ENCODE measurements at regions not wholly inside any gene's neighbourhood (a gene's known extent, or its start where the extent isn't known, plus 50 kb on each side); places are given as distances from the start of the nearest gene placed in this dataset.
"Not testable (repeated sequence)": the region's sequence is repeated elsewhere in the genome, so short reads cannot be mapped to it uniquely, and the experiment has no call there.

DNA sequence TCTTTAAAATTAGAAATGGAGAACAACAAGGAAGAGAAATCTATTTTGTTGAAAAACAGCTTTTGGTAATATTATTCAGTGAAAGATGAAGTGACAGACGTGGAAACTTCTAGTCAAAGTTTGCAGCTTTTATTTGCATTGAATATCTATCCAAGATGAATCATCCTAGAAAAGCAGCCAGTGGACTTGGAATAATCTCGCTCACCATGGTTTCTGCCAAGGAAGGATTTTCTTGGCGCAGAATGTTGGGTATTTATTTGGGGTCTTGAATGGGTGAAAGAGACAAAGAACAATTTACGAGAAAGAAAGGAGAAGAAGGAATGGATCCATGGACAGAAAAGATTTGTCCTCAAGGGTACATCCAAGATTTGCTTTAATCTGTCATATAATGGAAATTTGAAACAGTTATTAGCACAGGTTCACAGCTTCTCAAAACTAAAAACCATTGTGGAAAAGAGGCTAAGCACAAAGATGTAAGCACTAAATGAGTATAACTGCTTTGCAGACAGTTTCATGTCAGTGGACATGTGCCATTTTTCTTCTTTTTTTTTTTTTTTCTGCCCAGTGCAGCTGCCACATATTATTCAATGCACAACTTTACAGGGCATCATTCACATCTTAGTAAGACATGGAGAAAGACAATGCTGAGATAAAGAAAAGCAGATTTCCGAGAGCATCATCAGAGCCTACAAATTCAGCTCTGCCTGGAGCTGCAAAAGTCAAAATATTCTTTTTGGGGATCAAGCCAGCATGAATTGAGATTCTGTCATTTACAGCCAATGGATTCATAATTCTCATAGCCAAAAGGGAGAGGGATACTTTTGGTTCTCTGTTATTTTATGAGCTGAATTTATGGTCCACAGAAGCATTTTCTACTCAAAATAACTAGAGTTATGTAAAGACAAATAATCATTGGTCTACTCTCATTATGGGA is 333.7 kb downstream of the DAD1 start:
- Histone ChIP-seq H3K4me1 (ENCODE audit: control insufficient read depth in 2 of 2, insufficient read depth in 2 of 2, low read length in 2 of 2) (peaks cover 0 to 6% of the 10 kb centered on the region in 2 donors), H3K36me3 (ENCODE audit: control insufficient read depth in 2 of 2, insufficient read depth in 2 of 2, low read length in 1 of 2) (no peaks in the 10 kb centered on the region), H3K9me3 (ENCODE audit: control insufficient read depth in 2 of 2, insufficient read depth in 1 of 2, low read length in 1 of 2) (no peaks in the 10 kb centered on the region), H3K27me3 (ENCODE audit: control insufficient read depth in 2 of 2, insufficient read depth in 1 of 2, low read length in 1 of 2) (no peaks in the 10 kb centered on the region), H3K27ac (ENCODE audit: low read depth in 1 of 2, low read length in 1 of 2) (no peak overlapping the region), H3K4me3 (ENCODE audit: low read length in 2 of 2) (no peak overlapping the region)
- no peak for DNase-seq (ENCODE audit: low read depth in 6 of 9, low spot score in 9 of 9)
- 95% methylated on average over 5 of the region's 5 CpGs for WGBS

DNA sequence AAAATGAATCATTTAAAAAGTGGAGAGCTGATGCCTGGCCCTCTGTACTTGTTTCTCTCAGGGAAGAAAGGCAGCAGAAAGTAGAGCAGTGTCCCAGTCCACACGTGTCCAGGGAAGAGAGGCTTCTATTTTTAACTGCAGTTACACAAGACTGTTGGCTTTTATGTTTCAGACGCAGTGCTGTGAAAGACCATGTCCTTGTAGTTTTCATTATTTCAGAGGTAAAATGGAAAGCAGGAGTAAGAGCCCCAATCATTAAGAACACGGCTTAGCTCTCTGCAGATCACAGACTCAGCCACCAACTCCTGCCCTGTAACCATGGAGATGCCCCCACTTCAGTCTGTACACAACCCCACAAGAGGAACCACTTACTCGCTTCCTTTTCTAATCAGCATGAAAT is 336.3 kb downstream of the DAD1 start:
- Histone ChIP-seq H3K9me3 (ENCODE audit: control insufficient read depth in 2 of 2, insufficient read depth in 1 of 2, low read length in 1 of 2) (no peaks in the 10 kb centered on the region), H3K27ac (ENCODE audit: low read depth in 1 of 2, low read length in 1 of 2) (no peak overlapping the region), H3K36me3 (ENCODE audit: control insufficient read depth in 2 of 2, insufficient read depth in 2 of 2, low read length in 1 of 2) (no peaks in the 10 kb centered on the region), H3K4me1 (ENCODE audit: control insufficient read depth in 2 of 2, insufficient read depth in 2 of 2, low read length in 2 of 2) (peaks cover 0 to 6% of the 10 kb centered on the region in 2 donors), H3K27me3 (ENCODE audit: control insufficient read depth in 2 of 2, insufficient read depth in 1 of 2, low read length in 1 of 2) (no peaks in the 10 kb centered on the region), H3K4me3 (ENCODE audit: low read length in 2 of 2) (no peak overlapping the region)
- WGBS, result 43% methylated on average over 4 of the region's 4 CpGs
- DNase-seq (ENCODE audit: low read depth in 6 of 9, low spot score in 9 of 9), result no peak

DNA sequence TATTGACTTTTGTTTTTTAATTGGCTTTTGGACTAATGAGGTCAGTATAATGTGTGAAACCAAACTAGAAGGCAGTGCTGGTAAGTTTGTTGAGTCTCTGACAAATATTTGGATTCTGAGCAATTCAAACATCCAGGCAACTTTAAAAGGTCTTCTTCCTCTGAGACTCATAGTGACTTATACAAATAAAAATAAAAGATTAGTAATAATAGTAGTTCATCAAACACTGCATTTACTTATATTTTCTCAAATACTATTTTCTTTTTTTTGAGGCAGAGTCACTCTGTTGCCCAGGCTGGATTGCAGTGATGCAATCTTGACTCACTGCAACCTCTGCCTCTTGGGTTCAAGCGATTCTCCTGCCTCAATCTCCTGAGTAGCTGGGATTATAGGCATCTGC is 337.9 kb downstream of the DAD1 start:
- Histone ChIP-seq H3K4me3 (ENCODE audit: low read length in 2 of 2) (no peak overlapping the region), H3K27me3 (ENCODE audit: control insufficient read depth in 2 of 2, insufficient read depth in 1 of 2, low read length in 1 of 2) (no peaks in the 10 kb centered on the region), H3K9me3 (ENCODE audit: control insufficient read depth in 2 of 2, insufficient read depth in 1 of 2, low read length in 1 of 2) (no peaks in the 10 kb centered on the region), H3K27ac (ENCODE audit: low read depth in 1 of 2, low read length in 1 of 2) (no peak overlapping the region), H3K4me1 (ENCODE audit: control insufficient read depth in 2 of 2, insufficient read depth in 2 of 2, low read length in 2 of 2) (peaks cover 0 to 6% of the 10 kb centered on the region in 2 donors), H3K36me3 (ENCODE audit: control insufficient read depth in 2 of 2, insufficient read depth in 2 of 2, low read length in 1 of 2) (no peaks in the 10 kb centered on the region)
- 97% methylated on average over 1 of the region's 1 CpG for WGBS
- no peak for DNase-seq (ENCODE audit: low read depth in 6 of 9, low spot score in 9 of 9)

DNA sequence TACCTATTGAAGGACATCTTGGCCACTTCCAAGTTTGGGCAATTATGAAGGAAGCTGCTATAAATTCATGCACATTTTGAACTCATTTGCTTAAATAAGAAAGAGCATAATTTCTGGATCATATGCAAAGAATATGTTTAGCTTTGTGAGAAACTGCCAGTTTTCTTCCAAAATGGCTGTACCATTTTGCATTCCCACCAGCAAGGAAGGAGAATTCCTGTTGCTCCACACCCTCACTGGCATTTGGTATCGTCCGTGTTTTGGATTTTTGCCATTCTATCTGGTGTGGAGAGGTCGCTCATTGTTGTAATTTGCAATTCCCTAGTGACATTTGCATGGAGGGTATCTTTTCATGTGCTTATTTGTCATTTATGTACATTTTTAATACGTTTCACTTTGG is 339.3 kb downstream of the DAD1 start:
- Histone ChIP-seq H3K27me3 (ENCODE audit: control insufficient read depth in 2 of 2, insufficient read depth in 1 of 2, low read length in 1 of 2) (no peaks in the 10 kb centered on the region), H3K9me3 (ENCODE audit: control insufficient read depth in 2 of 2, insufficient read depth in 1 of 2, low read length in 1 of 2) (no peaks in the 10 kb centered on the region), H3K4me1 (ENCODE audit: control insufficient read depth in 2 of 2, insufficient read depth in 2 of 2, low read length in 2 of 2) (peaks cover 0 to 6% of the 10 kb centered on the region in 2 donors), H3K4me3 (ENCODE audit: low read length in 2 of 2) (no peak overlapping the region), H3K27ac (ENCODE audit: low read depth in 1 of 2, low read length in 1 of 2) (no peak overlapping the region), H3K36me3 (ENCODE audit: control insufficient read depth in 2 of 2, insufficient read depth in 2 of 2, low read length in 1 of 2) (no peaks in the 10 kb centered on the region)
- 96% methylated on average over 4 of the region's 4 CpGs for WGBS
- no peak for DNase-seq (ENCODE audit: low read depth in 6 of 9, low spot score in 9 of 9)

DNA sequence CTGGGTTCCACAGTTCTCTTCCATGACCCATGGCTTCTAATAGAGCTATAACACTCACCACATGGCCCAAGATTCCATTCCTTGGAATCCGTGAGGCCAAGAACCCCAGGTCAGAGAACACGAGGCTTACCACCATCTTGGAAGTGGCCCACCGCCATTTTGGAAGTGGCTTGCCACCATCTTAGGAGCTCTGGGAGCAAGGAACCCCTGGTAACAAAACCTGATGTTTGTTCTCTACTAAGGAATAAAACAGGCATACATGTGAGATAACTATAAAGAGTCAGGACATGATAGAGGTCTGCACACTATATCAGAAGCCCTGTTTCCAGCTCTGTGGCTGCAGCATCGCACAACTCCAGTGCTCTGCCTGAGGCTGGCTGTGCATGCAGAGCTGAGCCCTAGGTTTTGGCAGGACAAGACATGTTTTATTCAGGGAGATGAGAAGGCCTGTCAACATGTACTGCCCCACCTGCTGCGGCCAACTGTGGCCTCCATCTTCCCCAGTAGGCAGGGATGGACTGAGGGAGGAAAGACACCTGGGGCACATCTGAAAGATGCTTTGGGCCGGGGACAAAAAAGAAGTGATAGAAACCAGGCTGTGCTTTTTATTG is 344.9 kb downstream of the DAD1 start:
- H3K27ac ChIP-seq (ENCODE audit: low read depth in 1 of 2, low read length in 1 of 2), result no peak overlapping the region
- no peak for DNase-seq (ENCODE audit: low read depth in 6 of 9, low spot score in 9 of 9)
- WGBS, result 96% methylated on average over 6 of the region's 6 CpGs
- H3K4me3 ChIP-seq (ENCODE audit: low read length in 2 of 2), result no peak overlapping the region
- no peaks in the 10 kb centered on the region for H3K9me3 ChIP-seq (ENCODE audit: control insufficient read depth in 2 of 2, insufficient read depth in 1 of 2, low read length in 1 of 2)
- H3K36me3 ChIP-seq (ENCODE audit: control insufficient read depth in 2 of 2, insufficient read depth in 2 of 2, low read length in 1 of 2), result no peaks in the 10 kb centered on the region
- H3K27me3 ChIP-seq (ENCODE audit: control insufficient read depth in 2 of 2, insufficient read depth in 1 of 2, low read length in 1 of 2), result no peaks in the 10 kb centered on the region
- H3K4me1 ChIP-seq (ENCODE audit: control insufficient read depth in 2 of 2, insufficient read depth in 2 of 2, low read length in 2 of 2), result no peaks in the 10 kb centered on the region

GRCh38 chr14:22238320-22238719 is 350.7 kb downstream of the DAD1 start:
- not testable (repeated sequence) for H3K27ac ChIP-seq (ENCODE audit: low read depth in 1 of 2, low read length in 1 of 2); H3K4me3 ChIP-seq (ENCODE audit: low read length in 2 of 2); H3K4me1 ChIP-seq (ENCODE audit: control insufficient read depth in 2 of 2, insufficient read depth in 2 of 2, low read length in 2 of 2); H3K36me3 ChIP-seq (ENCODE audit: control insufficient read depth in 2 of 2, insufficient read depth in 2 of 2, low read length in 1 of 2); H3K9me3 ChIP-seq (ENCODE audit: control insufficient read depth in 2 of 2, insufficient read depth in 1 of 2, low read length in 1 of 2); H3K27me3 ChIP-seq (ENCODE audit: control insufficient read depth in 2 of 2, insufficient read depth in 1 of 2, low read length in 1 of 2); DNase-seq (ENCODE audit: low read depth in 6 of 9, low spot score in 9 of 9)
- WGBS, result 84% methylated on average over 3 of the region's 3 CpGs

- no peak for DNase-seq (ENCODE audit: low read depth in 6 of 9, low spot score in 9 of 9)
- Histone ChIP-seq H3K4me1 (ENCODE audit: control insufficient read depth in 2 of 2, insufficient read depth in 2 of 2, low read length in 2 of 2) (peaks cover 8 to 21% of the 10 kb centered on the region in 2 donors), H3K9me3 (ENCODE audit: control insufficient read depth in 2 of 2, insufficient read depth in 1 of 2, low read length in 1 of 2) (peaks cover 1 to 9% of the 10 kb centered on the region in 2 donors), H3K27me3 (ENCODE audit: control insufficient read depth in 2 of 2, insufficient read depth in 1 of 2, low read length in 1 of 2) (no peaks in the 10 kb centered on the region), H3K4me3 (ENCODE audit: low read length in 2 of 2) (no peak overlapping the region), H3K27ac (ENCODE audit: low read depth in 1 of 2, low read length in 1 of 2) (no peak overlapping the region), H3K36me3 (ENCODE audit: control insufficient read depth in 2 of 2, insufficient read depth in 2 of 2, low read length in 1 of 2) (no peaks in the 10 kb centered on the region)
Observed at GRCh38 chr14:22233377-22233776, 355.6 kb downstream of the DAD1 start.

DNA sequence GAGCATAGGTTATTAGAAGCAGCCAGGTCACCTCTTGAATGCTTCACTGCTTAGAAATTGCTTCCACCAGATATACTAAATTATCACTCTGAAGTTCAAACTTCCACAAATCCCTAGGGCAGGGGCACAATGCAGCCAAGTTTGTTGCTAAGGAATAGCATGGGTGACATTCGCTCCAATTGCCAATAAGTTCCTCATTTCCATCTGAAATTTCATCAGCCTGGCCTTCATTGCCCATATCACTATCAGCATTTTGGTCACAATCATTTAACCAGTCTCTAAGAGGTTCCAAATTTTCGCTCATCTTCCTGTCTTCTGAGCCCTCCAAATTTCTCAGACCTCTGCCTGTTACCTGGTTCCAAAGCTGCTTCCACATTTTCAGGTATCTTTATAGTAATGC is 356.1 kb downstream of the DAD1 start:
- Histone ChIP-seq H3K36me3 (ENCODE audit: control insufficient read depth in 2 of 2, insufficient read depth in 2 of 2, low read length in 1 of 2) (no peaks in the 10 kb centered on the region), H3K27me3 (ENCODE audit: control insufficient read depth in 2 of 2, insufficient read depth in 1 of 2, low read length in 1 of 2) (no peaks in the 10 kb centered on the region), H3K4me3 (ENCODE audit: low read length in 2 of 2) (no peak overlapping the region), H3K4me1 (ENCODE audit: control insufficient read depth in 2 of 2, insufficient read depth in 2 of 2, low read length in 2 of 2) (peaks cover 8 to 21% of the 10 kb centered on the region in 2 donors), H3K9me3 (ENCODE audit: control insufficient read depth in 2 of 2, insufficient read depth in 1 of 2, low read length in 1 of 2) (peaks cover 1 to 9% of the 10 kb centered on the region in 2 donors), H3K27ac (ENCODE audit: low read depth in 1 of 2, low read length in 1 of 2) (no peak overlapping the region)
- no peak for DNase-seq (ENCODE audit: low read depth in 6 of 9, low spot score in 9 of 9)
- 75% methylated on average over 2 of the region's 2 CpGs for WGBS

GRCh38 chr14:22232486-22232885 is 356.5 kb downstream of the DAD1 start:
- H3K4me3 ChIP-seq (ENCODE audit: low read length in 2 of 2), result no peak overlapping the region
- no peak overlapping the region for H3K27ac ChIP-seq (ENCODE audit: low read depth in 1 of 2, low read length in 1 of 2)
- H3K27me3 ChIP-seq (ENCODE audit: control insufficient read depth in 2 of 2, insufficient read depth in 1 of 2, low read length in 1 of 2), result no peaks in the 10 kb centered on the region
- no peaks in the 10 kb centered on the region for H3K36me3 ChIP-seq (ENCODE audit: control insufficient read depth in 2 of 2, insufficient read depth in 2 of 2, low read length in 1 of 2)
- DNase-seq (ENCODE audit: low read depth in 6 of 9, low spot score in 9 of 9), result no peak
- peaks cover 8 to 21% of the 10 kb centered on the region in 2 donors for H3K4me1 ChIP-seq (ENCODE audit: control insufficient read depth in 2 of 2, insufficient read depth in 2 of 2, low read length in 2 of 2)
- H3K9me3 ChIP-seq (ENCODE audit: control insufficient read depth in 2 of 2, insufficient read depth in 1 of 2, low read length in 1 of 2), result peaks cover 1 to 9% of the 10 kb centered on the region in 2 donors

Data from thymus (tissue), 11 donors.